NCI-H2171 treated with DMSO at 0.1 percent for 48 hours (cell line): ENCODE measurements at regions not wholly inside any gene's neighbourhood (a gene's known extent, or its start where the extent isn't known, plus 50 kb on each side); places are given as distances from the start of the nearest gene placed in this dataset.
A peak's percentile ranks its signal among the peaks of the same experiment; 100 is the strongest.
"Not testable (repeated sequence)": the region's sequence is repeated elsewhere in the genome, so short reads cannot be mapped to it uniquely, and the experiment has no call there.

Source experiments
- DNase-seq: peaks from one replicate; lab custom pipeline; 2025; lab: John Stamatoyannopoulos, UW

- no peak for DNase-seq
Measured at GRCh38 chr1:38787041-38787440, 72.5 kb downstream of the RRAGC start.

GRCh38 chr1:38786040-38786436 lies 73.5 kb downstream of the RRAGC start:
- peak; percentile 40 for DNase-seq

- peak; percentile 46 for DNase-seq
Measured at GRCh38 chr1:38785285-38786039, 74.1 kb downstream of the RRAGC start.

- DNase-seq, result peak; percentile 65
Measured at GRCh38 chr1:38784452-38785284, 74.9 kb downstream of the RRAGC start.

GRCh38 chr1:38783640-38784229 lies 75.8 kb downstream of the RRAGC start:
- peak; percentile 93 for DNase-seq

- DNase-seq, result no peak
Measured at GRCh38 chr1:38781872-38782617, 77.5 kb downstream of the RRAGC start.

GRCh38 chr1:38780133-38780532 lies 79.4 kb downstream of the RRAGC start:
- no peak for DNase-seq

GRCh38 chr1:38779491-38779890 lies 80.1 kb downstream of the RRAGC start:
- no peak for DNase-seq

GRCh38 chr1:38778521-38778920 lies 81.1 kb downstream of the RRAGC start:
- DNase-seq, result no peak

- DNase-seq, result no peak
Measured at GRCh38 chr1:38778051-38778450, 81.5 kb downstream of the RRAGC start.

GRCh38 chr1:38777464-38777957 lies 82.1 kb downstream of the RRAGC start:
- no peak for DNase-seq

GRCh38 chr1:38776466-38777065 lies 83.0 kb downstream of the RRAGC start:
- DNase-seq, result no peak

GRCh38 chr1:38775175-38775845 lies 84.3 kb downstream of the RRAGC start:
- DNase-seq, result no peak

GRCh38 chr1:38773483-38773882 lies 86.1 kb downstream of the RRAGC start:
- no peak for DNase-seq

GRCh38 chr1:38772953-38773352 lies 86.6 kb downstream of the RRAGC start:
- DNase-seq, result no peak

- DNase-seq, result no peak
Measured at GRCh38 chr1:38772026-38772425, 87.5 kb downstream of the RRAGC start.

GRCh38 chr1:38770516-38771173 lies 88.9 kb downstream of the RRAGC start:
- DNase-seq, result not testable (repeated sequence)

- DNase-seq, result no peak
Measured at GRCh38 chr1:38766125-38766524, 93.4 kb downstream of the RRAGC start.

- no peak for DNase-seq
Measured at GRCh38 chr1:38763121-38763520, 96.5 kb downstream of the RRAGC start.

- DNase-seq, result no peak
Measured at GRCh38 chr1:38760562-38760961, 99.0 kb downstream of the RRAGC start.
